Naive thymus-derived CD4-positive, alpha-beta T cell (primary cell): ENCODE measurements at regions not wholly inside any gene's neighbourhood (a gene's known extent, or its start where the extent isn't known, plus 50 kb on each side); places are given as distances from the start of the nearest gene placed in this dataset.

Experiments used
- ATAC-seq: fragments of 150-1000 bp; cut with Tn5 transposase; 2 replicates; pipeline ENCODE4 v1.10.0; 2021; ENCODE audit warnings: mild to moderate bottlenecking, moderate library complexity
- CTCF ChIA-PET: fragments of 350-600 bp; sonication (Branson Sonifier 250); formaldehyde crosslinking; loops from one replicate; lab custom pipeline; 2021; ENCODE audit warnings: antibody characterized with exemption; lab: Charles Lee
- POLR2A ChIA-PET: fragments of 350-600 bp; sonication (Branson Sonifier 250); formaldehyde crosslinking; loops from one replicate; lab custom pipeline; 2021; ENCODE audit warnings: antibody characterized with exemption, inconsistent platforms; lab: Charles Lee
- DNase-seq, 9 donors: peaks; one replicate each; pipeline versions ENCODE4 v3.0.0 to v3.0.0-alpha.2; 2020 to 2022; ENCODE audit warnings: mixed read lengths in 1 of 9
- H3K27ac ChIP-seq: one replicate; pipeline ENCODE4 v1.7.0; 2013; ENCODE audit warnings: mild to moderate bottlenecking, low read depth, low read length, moderate library complexity
- H3K27me3 ChIP-seq, 2 donors: one replicate each; pipeline ENCODE4 v1.7.0; 2013; ENCODE audit warnings: low read length in 2 of 2, mild to moderate bottlenecking in 2 of 2, moderate library complexity in 2 of 2; ENCODE audit not compliant: control insufficient read depth in 2 of 2, insufficient read depth in 2 of 2
- H3K36me3 ChIP-seq, 3 experiments: 1 replicate in 2 of 3; 2 replicates in 1 of 3; pipeline ENCODE4 v1.7.0; 2013; ENCODE audit warnings: low read length in 3 of 3, mild to moderate bottlenecking in 3 of 3, moderate library complexity in 1 of 3; ENCODE audit not compliant: insufficient read depth in 3 of 3, control insufficient read depth in 2 of 3
- H3K4me1 ChIP-seq, 2 donors: one replicate each; pipeline ENCODE4 v1.7.0; 2013; ENCODE audit warnings: low read length in 2 of 2, mild to moderate bottlenecking in 2 of 2, moderate library complexity in 1 of 2; ENCODE audit not compliant: control insufficient read depth in 2 of 2, insufficient read depth in 2 of 2
- H3K4me3 ChIP-seq: 2 replicates; pipeline ENCODE4 v1.7.0; 2013; ENCODE audit warnings: mild to moderate bottlenecking, low read length
- H3K9me3 ChIP-seq, 3 experiments: 1 replicate in 2 of 3; 2 replicates in 1 of 3; pipeline ENCODE4 v1.7.0; 2013; ENCODE audit warnings: low read length in 3 of 3; ENCODE audit not compliant: control insufficient read depth in 2 of 3
- H3K27ac Mint-ChIP-seq, 9 donors: one replicate each; pipeline ENCODE4 v1.8.0; 2020 to 2022; ENCODE audit warnings: mixed read lengths in 9 of 9, mild to moderate bottlenecking in 8 of 9, moderate library complexity in 5 of 9, inconsistent platforms in 2 of 9
- H3K27me3 Mint-ChIP-seq, 5 donors: one replicate each; pipeline ENCODE4 v1.8.0; 2021 to 2022; ENCODE audit warnings: mixed read lengths in 5 of 5, mild to moderate bottlenecking in 1 of 5
- H3K36me3 Mint-ChIP-seq, 5 donors: one replicate each; pipeline ENCODE4 v1.8.0; 2020 to 2022; ENCODE audit warnings: mixed read lengths in 5 of 5, mild to moderate bottlenecking in 3 of 5, inconsistent platforms in 1 of 5
- H3K4me1 Mint-ChIP-seq, 7 donors: one replicate each; pipeline ENCODE4 v1.8.0; 2020 to 2022; ENCODE audit warnings: mixed read lengths in 7 of 7, mild to moderate bottlenecking in 3 of 7, inconsistent platforms in 1 of 7
- H3K4me3 Mint-ChIP-seq, 10 donors: one replicate each; pipeline ENCODE4 v1.8.0; 2020 to 2022; ENCODE audit warnings: mild to moderate bottlenecking in 10 of 10, mixed read lengths in 10 of 10, moderate library complexity in 6 of 10, inconsistent platforms in 2 of 10
- H3K9me3 Mint-ChIP-seq, 11 donors: one replicate each; pipeline ENCODE4 v1.8.0; 2020 to 2022; ENCODE audit warnings: mixed read lengths in 11 of 11, mild to moderate bottlenecking in 4 of 11, inconsistent platforms in 1 of 11, moderate library complexity in 1 of 11
- intact Hi-C, 2 donors: fragments of 100-400 bp; cut with micrococcal nuclease; formaldehyde crosslinking; loops; one replicate each; pipeline ENCODE4 v1.15.1; 2023

DNA sequence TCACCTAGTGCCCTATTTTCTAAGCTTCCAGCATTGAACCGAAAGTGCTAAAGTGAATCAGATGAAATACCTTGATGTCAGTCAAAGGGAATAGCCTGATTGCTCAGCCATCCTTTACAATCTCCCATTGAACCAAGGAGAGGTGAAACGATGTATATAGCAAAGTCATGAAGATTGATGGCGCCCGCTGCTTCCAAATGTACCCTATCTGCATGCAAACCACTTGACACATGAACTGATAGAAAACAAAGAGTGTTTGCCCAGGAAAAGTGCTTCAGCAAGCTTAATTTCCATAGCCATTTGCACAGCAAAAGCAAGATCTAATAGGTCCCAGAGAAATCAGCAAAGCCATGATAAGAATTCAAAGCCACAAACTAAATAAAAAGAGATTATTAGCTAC lies 624.9 kb upstream of the PCDH9 start:
- intact Hi-C loops: no loop called here
- Histone ChIP-seq H3K27ac (no peak overlapping the region), H3K4me1 (no peaks in the 10 kb centered on the region), H3K27me3 (no peaks in the 10 kb centered on the region), H3K36me3 (no peaks in the 10 kb centered on the region), H3K4me3 (no peak overlapping the region), H3K9me3 (peaks cover 0 to 5% (median 0%) of the 10 kb centered on the region in 3 experiments)
- Mint-ChIP-seq H3K4me3 (no peak overlapping the region), H3K36me3 (no peaks in the 10 kb centered on the region), H3K9me3 (peaks cover 0 to 28% (median 8%) of the 10 kb centered on the region in 11 donors), H3K27me3 (no peaks in the 10 kb centered on the region), H3K4me1 (no peaks in the 10 kb centered on the region), H3K27ac (no peak overlapping the region)
- CTCF ChIA-PET: no interaction called here
- ATAC-seq (no peak), DNase-seq (no peak)
- POLR2A ChIA-PET: no interaction called here

- Mint-ChIP-seq H3K4me1 (no peaks in the 10 kb centered on the region), H3K36me3 (no peaks in the 10 kb centered on the region), H3K27ac (no peak overlapping the region), H3K4me3 (no peak overlapping the region), H3K27me3 (no peaks in the 10 kb centered on the region), H3K9me3 (peaks cover 4 to 20% (median 10%) of the 10 kb centered on the region in 11 donors)
- no peaks in the 10 kb centered on the region for H3K36me3 ChIP-seq
- intact Hi-C loops: no loop called here
- H3K9me3 ChIP-seq: no peaks in the 10 kb centered on the region
- ATAC-seq: no peak
- no peaks in the 10 kb centered on the region for H3K27me3 ChIP-seq
- H3K4me1 ChIP-seq: no peaks in the 10 kb centered on the region
- POLR2A ChIA-PET: no interaction called here
- H3K4me3 ChIP-seq: no peak overlapping the region
- CTCF ChIA-PET: no interaction called here
- H3K27ac ChIP-seq: no peak overlapping the region
- DNase-seq: no peak
Measured at GRCh38 chr13:67844574-67844973, 614.4 kb upstream of the PCDH9 start.

- POLR2A ChIA-PET: no interaction called here
- intact Hi-C loops: no loop called here
- Histone ChIP-seq H3K27ac (no peak overlapping the region), H3K36me3 (no peaks in the 10 kb centered on the region), H3K9me3 (no peaks in the 10 kb centered on the region), H3K27me3 (no peaks in the 10 kb centered on the region), H3K4me1 (no peaks in the 10 kb centered on the region), H3K4me3 (no peak overlapping the region)
- Mint-ChIP-seq H3K27me3 (no peaks in the 10 kb centered on the region), H3K9me3 (peaks cover 4 to 26% (median 12%) of the 10 kb centered on the region in 11 donors), H3K27ac (no peak overlapping the region), H3K4me1 (no peaks in the 10 kb centered on the region), H3K36me3 (no peaks in the 10 kb centered on the region), H3K4me3 (no peak overlapping the region)
- CTCF ChIA-PET: no interaction called here
- DNase-seq: no peak
- no peak for ATAC-seq
Measured at GRCh38 chr13:67841071-67841470, 610.9 kb upstream of the PCDH9 start.

- Mint-ChIP-seq H3K4me1 (no peaks in the 10 kb centered on the region), H3K27ac (no peak overlapping the region)
- POLR2A ChIA-PET: no interaction called here
Measured at GRCh38 chr13:67833564-67833963, 603.4 kb upstream of the PCDH9 start.

GRCh38 chr13:67829641-67830040 lies 599.5 kb upstream of the PCDH9 start:
- no peak overlapping the region for H3K4me3 Mint-ChIP-seq
- no peaks in the 10 kb centered on the region for H3K27me3 ChIP-seq
- H3K4me1 Mint-ChIP-seq: no peaks in the 10 kb centered on the region

More at GRCh38 chr13:67833564-67833963, 603.4 kb upstream of the PCDH9 start:
- H3K36me3 Mint-ChIP-seq: no peaks in the 10 kb centered on the region
- Histone ChIP-seq H3K4me3 (no peak overlapping the region), H3K4me1 (no peaks in the 10 kb centered on the region), H3K9me3 (no peaks in the 10 kb centered on the region), H3K27me3 (no peaks in the 10 kb centered on the region), H3K36me3 (no peaks in the 10 kb centered on the region), H3K27ac (no peak overlapping the region)
- CTCF ChIA-PET: no interaction called here
- intact Hi-C loops: no loop called here
- H3K9me3 Mint-ChIP-seq: peaks cover 0 to 27% (median 4%) of the 10 kb centered on the region in 11 donors
- no peak for ATAC-seq
- H3K27me3 Mint-ChIP-seq: no peaks in the 10 kb centered on the region
- H3K4me3 Mint-ChIP-seq: no peak overlapping the region
- DNase-seq: no peak

GRCh38 chr13:67827992-67828391 lies 597.9 kb upstream of the PCDH9 start:
- Mint-ChIP-seq H3K27ac (no peak overlapping the region), H3K36me3 (no peaks in the 10 kb centered on the region)
- CTCF ChIA-PET: no interaction called here

More at GRCh38 chr13:67829641-67830040, 599.5 kb upstream of the PCDH9 start:
- Histone ChIP-seq H3K4me3 (no peak overlapping the region), H3K9me3 (no peaks in the 10 kb centered on the region), H3K36me3 (no peaks in the 10 kb centered on the region), H3K4me1 (no peaks in the 10 kb centered on the region), H3K27ac (no peak overlapping the region)
- DNase-seq (no peak), ATAC-seq (no peak)
- Mint-ChIP-seq H3K27me3 (no peaks in the 10 kb centered on the region), H3K9me3 (peaks cover 0 to 38% (median 11%) of the 10 kb centered on the region in 11 donors), H3K27ac (no peak overlapping the region), H3K36me3 (no peaks in the 10 kb centered on the region)
- ChIA-PET POLR2A (no interaction called here), CTCF (no interaction called here)
- intact Hi-C loops: no loop called here

DNA sequence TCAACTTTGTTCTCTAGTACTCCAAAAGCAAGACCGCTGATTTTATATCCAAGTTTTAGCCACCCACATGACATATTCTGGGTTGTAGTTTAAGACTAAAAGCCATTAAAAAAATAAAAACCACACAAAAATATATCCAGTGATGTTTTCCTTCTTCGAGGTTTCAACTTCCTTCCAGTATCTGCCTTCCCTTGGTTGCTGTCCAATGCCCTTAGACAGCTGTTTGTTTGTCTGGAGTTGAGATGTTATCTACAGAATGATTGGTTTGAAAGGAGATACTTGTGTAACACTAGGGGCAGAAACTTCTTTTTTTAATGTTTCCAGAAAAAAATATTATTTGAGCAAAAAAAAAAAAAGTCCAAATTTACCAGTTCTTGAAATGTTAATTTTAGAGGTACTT lies 591.5 kb upstream of the PCDH9 start:
- no peak overlapping the region for H3K4me3 ChIP-seq
- ATAC-seq: no peak
- H3K9me3 Mint-ChIP-seq: peaks cover 0 to 17% (median 3%) of the 10 kb centered on the region in 11 donors

More at GRCh38 chr13:67827992-67828391, 597.9 kb upstream of the PCDH9 start:
- Mint-ChIP-seq H3K4me3 (no peak overlapping the region), H3K4me1 (no peaks in the 10 kb centered on the region), H3K27me3 (no peaks in the 10 kb centered on the region), H3K9me3 (peaks cover 0 to 37% (median 12%) of the 10 kb centered on the region in 11 donors)
- Histone ChIP-seq H3K27me3 (no peaks in the 10 kb centered on the region), H3K4me1 (no peaks in the 10 kb centered on the region), H3K27ac (no peak overlapping the region), H3K9me3 (no peaks in the 10 kb centered on the region), H3K36me3 (no peaks in the 10 kb centered on the region), H3K4me3 (no peak overlapping the region)
- DNase-seq (no peak), ATAC-seq (no peak)
- POLR2A ChIA-PET: no interaction called here
- intact Hi-C loops: no loop called here

More for the DNA sequence above, 591.5 kb upstream of the PCDH9 start:
- Histone ChIP-seq H3K36me3 (no peaks in the 10 kb centered on the region), H3K4me1 (no peaks in the 10 kb centered on the region), H3K27ac (no peak overlapping the region), H3K9me3 (no peaks in the 10 kb centered on the region), H3K27me3 (no peaks in the 10 kb centered on the region)
- DNase-seq: no peak
- Mint-ChIP-seq H3K4me1 (no peaks in the 10 kb centered on the region), H3K36me3 (no peaks in the 10 kb centered on the region), H3K4me3 (no peak overlapping the region), H3K27ac (no peak overlapping the region), H3K27me3 (no peaks in the 10 kb centered on the region)
- intact Hi-C loops: no loop called here
- ChIA-PET CTCF (no interaction called here), POLR2A (no interaction called here)
